ENCODE measurements at regions not wholly inside any gene's neighbourhood (a gene's known extent, or its start where the extent isn't known, plus 50 kb on each side); places are given as distances from the start of the nearest gene placed in this dataset.

DNA sequence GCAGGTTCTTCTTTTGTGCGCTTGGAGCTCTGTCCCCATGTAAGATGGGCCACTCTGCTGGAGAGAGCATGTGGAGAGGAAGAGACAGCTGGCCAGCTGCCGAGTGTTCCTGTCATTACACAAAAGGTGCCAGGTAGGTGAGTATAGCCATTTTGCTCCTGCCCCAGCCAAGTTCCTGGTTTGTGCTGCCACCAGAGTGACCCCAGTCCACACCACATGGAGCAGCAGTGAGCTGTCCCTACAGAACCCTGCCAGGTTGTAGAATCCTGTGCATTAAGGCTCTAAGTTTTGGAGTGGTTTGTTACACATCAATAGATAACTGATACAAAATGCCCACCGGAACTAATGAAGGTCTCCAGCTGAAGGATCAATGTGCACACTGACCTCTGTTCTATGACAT, 84.6 kb upstream of the GHITM start (continued):
- TF ChIP-seq, protein P1, sequence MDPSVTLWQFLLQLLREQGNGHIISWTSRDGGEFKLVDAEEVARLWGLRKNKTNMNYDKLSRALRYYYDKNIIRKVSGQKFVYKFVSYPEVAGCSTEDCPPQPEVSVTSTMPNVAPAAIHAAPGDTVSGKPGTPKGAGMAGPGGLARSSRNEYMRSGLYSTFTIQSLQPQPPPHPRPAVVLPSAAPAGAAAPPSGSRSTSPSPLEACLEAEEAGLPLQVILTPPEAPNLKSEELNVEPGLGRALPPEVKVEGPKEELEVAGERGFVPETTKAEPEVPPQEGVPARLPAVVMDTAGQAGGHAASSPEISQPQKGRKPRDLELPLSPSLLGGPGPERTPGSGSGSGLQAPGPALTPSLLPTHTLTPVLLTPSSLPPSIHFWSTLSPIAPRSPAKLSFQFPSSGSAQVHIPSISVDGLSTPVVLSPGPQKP (IDR thresholded peaks at IDR 0.05; ENCODE audit: low read depth, low read length), result no peak

DNA sequence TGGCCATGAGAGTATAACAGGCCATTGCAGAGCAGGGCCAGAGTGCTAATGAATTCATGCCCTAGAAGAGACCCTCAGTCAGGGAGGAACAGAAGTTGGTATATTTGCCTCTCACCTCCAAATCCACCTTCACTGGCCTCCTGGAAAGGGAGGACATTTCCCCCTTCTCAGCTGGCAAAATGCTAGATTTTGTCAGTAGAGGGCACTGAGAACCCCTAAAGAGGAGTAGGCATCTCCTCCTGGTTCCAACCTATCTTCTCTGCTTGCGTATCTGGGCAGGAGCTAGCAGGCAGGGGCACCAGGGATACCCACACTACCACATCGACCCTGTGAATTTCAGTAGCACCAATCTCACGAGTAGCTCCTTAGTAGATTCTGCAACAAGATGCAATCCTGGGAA, 79.8 kb upstream of the GHITM start:
- ChIA-PET CTCF (interaction anchor here (0.8 to 1.5 kb wide), 3 partner anchors 9 to 148 kb away, joined by 3 to 5 read pairs (median 3); no protein-coding TSS in a partner anchor), POLR2A (no interaction called here)
- Histone ChIP-seq H3K4me2 (no peak overlapping the region), H3K4me3 (no peak overlapping the region), H3K4me1 (no peaks in the 10 kb centered on the region), H3K9me3 (no peaks in the 10 kb centered on the region), H3K27ac (no peak overlapping the region)
- DNase-seq (ENCODE audit: low read depth in 1 of 2, low spot score in 1 of 2), result peak in 1 of 2 experiments; percentile 2
- TF ChIP-seq ZNF302 (CRISPR knock-in tag; IDR thresholded peaks at IDR 0.05) (no peak), RAD21 (conservative IDR thresholded peaks at IDR 0.05 in 1 of 2, IDR thresholded peaks at IDR 0.05 in 1 of 2) (0 out of 5 replicates have a peak, but pooled peaks of 1 of the 2 experiments have one; percentile 16), SMC3 (IDR thresholded peaks at IDR 0.05) (no peak), MAZ (IDR thresholded peaks at IDR 0.05; ENCODE audit: borderline replicate concordance, low read depth, low read length) (no peak), RFX5 (IDR thresholded peaks at IDR 0.05) (no peak), ZSCAN20 (CRISPR knock-in tag; IDR thresholded peaks at IDR 0.05) (no peak)
- TF ChIP-seq, protein P2, sequence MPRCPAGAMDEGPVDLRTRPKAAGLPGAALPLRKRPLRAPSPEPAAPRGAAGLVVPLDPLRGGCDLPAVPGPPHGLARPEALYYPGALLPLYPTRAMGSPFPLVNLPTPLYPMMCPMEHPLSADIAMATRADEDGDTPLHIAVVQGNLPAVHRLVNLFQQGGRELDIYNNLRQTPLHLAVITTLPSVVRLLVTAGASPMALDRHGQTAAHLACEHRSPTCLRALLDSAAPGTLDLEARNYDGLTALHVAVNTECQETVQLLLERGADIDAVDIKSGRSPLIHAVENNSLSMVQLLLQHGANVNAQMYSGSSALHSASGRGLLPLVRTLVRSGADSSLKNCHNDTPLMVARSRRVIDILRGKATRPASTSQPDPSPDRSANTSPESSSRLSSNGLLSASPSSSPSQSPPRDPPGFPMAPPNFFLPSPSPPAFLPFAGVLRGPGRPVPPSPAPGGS (IDR thresholded peaks at IDR 0.05), result no peak
- ATAC-seq, result peak in 1 of 2 experiments; percentile 56; a peak in 1 of 6 replicates
- FAIRE-seq, result no peak
- WGBS (ENCODE audit: missing lambda C conversion rate), result 7% methylated on average over 3 of the region's 3 CpGs

DNA sequence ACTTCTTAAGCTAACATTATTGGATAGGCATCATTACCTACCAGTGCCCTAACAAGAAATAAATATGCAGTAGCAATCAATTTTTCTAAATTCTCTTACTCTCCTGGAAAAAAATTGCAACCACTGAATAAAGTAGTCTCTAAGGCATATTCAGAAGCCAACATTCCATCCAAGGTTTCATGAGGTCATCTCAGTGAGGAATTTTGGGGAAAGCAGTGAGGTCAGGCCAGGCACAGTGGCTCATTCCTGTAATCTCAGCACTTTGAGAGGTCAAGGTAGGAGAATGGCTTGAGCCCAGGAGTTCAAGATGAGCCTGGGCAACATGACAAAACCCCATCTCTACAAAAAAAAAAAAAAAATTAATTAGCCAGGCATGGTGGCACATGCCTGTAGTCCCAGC, 75.9 kb upstream of the GHITM start:
- Histone ChIP-seq H3K27ac (no peak overlapping the region), H3K4me1 (no peaks in the 10 kb centered on the region), H3K4me3 (no peak overlapping the region), H3K9me3 (no peaks in the 10 kb centered on the region), H3K4me2 (no peak overlapping the region)
- no peak for ATAC-seq
- TF ChIP-seq, protein P3, sequence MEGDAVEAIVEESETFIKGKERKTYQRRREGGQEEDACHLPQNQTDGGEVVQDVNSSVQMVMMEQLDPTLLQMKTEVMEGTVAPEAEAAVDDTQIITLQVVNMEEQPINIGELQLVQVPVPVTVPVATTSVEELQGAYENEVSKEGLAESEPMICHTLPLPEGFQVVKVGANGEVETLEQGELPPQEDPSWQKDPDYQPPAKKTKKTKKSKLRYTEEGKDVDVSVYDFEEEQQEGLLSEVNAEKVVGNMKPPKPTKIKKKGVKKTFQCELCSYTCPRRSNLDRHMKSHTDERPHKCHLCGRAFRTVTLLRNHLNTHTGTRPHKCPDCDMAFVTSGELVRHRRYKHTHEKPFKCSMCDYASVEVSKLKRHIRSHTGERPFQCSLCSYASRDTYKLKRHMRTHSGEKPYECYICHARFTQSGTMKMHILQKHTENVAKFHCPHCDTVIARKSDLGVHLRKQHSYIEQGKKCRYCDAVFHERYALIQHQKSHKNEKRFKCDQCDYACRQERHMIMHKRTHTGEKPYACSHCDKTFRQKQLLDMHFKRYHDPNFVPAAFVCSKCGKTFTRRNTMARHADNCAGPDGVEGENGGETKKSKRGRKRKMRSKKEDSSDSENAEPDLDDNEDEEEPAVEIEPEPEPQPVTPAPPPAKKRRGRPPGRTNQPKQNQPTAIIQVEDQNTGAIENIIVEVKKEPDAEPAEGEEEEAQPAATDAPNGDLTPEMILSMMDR (IDR thresholded peaks at IDR 0.05), result no peak
- TF ChIP-seq TP53 (CRISPR knock-in tag; IDR thresholded peaks at IDR 0.05), result no peak
- TF ChIP-seq, protein P4, sequence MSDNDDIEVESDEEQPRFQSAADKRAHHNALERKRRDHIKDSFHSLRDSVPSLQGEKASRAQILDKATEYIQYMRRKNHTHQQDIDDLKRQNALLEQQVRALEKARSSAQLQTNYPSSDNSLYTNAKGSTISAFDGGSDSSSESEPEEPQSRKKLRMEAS (IDR thresholded peaks at IDR 0.05), result no peak
- no peak for TF ChIP-seq HDAC2 (IDR thresholded peaks at IDR 0.05)
- no peak for TF ChIP-seq NPAS2 (CRISPR knock-in tag; IDR thresholded peaks at IDR 0.05; ENCODE audit: borderline replicate concordance)
- no peak for TF ChIP-seq CBX8 (IDR thresholded peaks at IDR 0.05)
- TF ChIP-seq RFX5 (IDR thresholded peaks at IDR 0.05), result no peak
- TF ChIP-seq NFE2L2 (conservative IDR thresholded peaks at IDR 0.05; ENCODE audit: low read length), result no peak
- TF ChIP-seq RNF2 (IDR thresholded peaks at IDR 0.05; ENCODE audit: borderline replicate concordance, low read depth), result no peak
- no peak for TF ChIP-seq HOXB13 (CRISPR knock-in tag; IDR thresholded peaks at IDR 0.05; ENCODE audit: low read depth)
- TF ChIP-seq RCOR1 (IDR thresholded peaks at IDR 0.05; ENCODE audit: low read depth, low read length), result no peak
- TF ChIP-seq HEYL (CRISPR knock-in tag; IDR thresholded peaks at IDR 0.05), result no peak
- TF ChIP-seq KDM5A (IDR thresholded peaks at IDR 0.05), result no peak
- TF ChIP-seq ZSCAN20 (CRISPR knock-in tag; IDR thresholded peaks at IDR 0.05), result no peak
- FAIRE-seq, result no peak
- ChIA-PET CTCF (no interaction called here), POLR2A (no interaction called here)
- no peak for DNase-seq (ENCODE audit: low read depth in 1 of 2, low spot score in 1 of 2)

Data from A549 (cell line).